GM11168 (cell line): ENCODE measurements at regions not wholly inside any gene's neighbourhood (a gene's known extent, or its start where the extent isn't known, plus 50 kb on each side); places are given as distances from the start of the nearest gene placed in this dataset.

ENCODE experiments used
- in situ Hi-C: fragments of 300-500 bp; cut with MboI; formaldehyde crosslinking; loops from one replicate; pipeline ENCODE4 v1.12.0; 2022; ENCODE audit warnings: low sequenced_read_pairs; ENCODE audit not compliant: unreplicated experiment

GRCh38 chr17:73748508-73748907 lies 104.3 kb upstream of the SDK2 start:
- in situ Hi-C loops = loop anchor here (10.0 kb wide), 1 partner anchor 54 kb away; no protein-coding TSS in a partner anchor

DNA sequence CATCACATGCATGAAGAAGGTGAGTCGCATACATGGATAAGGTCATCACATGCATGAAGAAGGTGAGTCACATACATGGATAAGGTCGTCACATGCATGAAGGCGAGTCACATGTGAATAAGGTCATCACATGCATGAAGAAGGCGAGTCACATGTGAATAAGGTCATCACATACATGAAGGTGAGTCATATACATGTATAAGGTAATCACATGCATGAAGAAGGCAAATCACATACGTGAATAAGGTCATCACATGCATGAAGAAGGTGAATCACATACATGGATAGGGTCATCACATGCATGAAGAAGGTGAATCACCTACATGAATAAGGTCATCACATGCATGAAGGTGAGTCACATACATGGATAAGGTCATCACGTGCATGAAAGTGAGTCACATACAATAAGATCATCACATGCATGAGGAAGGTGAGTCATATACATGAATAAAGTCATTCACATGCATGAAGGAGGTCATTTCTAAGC lies 105.1 kb upstream of the SDK2 start:
- in situ Hi-C loops = loop anchor here (10.0 kb wide), 1 partner anchor 55 kb away; no protein-coding TSS in a partner anchor

GRCh38 chr17:73749928-73750605 lies 105.8 kb upstream of the SDK2 start:
- in situ Hi-C loops = loop anchor here (10.0 kb wide), 1 partner anchor 55 kb away; no protein-coding TSS in a partner anchor

DNA sequence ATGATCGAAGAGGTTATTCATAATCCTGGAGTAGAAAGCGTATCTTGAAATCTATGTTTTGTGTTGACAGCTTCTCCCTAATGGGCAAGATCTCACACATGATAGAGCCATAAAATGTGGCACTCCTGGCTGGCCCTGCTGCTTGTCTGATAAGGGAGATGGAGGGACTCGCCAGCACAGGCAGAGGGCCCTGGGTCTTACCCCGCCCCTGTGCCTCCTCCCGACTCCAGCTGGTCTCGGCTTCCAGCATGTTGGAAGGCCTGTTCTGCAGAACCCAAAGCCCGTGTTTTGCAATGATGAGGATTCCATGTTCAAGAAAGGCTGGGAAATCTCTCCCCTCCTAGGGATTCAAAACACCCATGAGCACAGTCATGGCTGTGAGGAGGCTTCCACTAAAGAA lies 106.7 kb upstream of the SDK2 start:
- in situ Hi-C loops = no loop called here

- in situ Hi-C loops = no loop called here
Measured at GRCh38 chr17:73753751-73754496, 109.7 kb upstream of the SDK2 start.

- in situ Hi-C loops = no loop called here
Measured at GRCh38 chr17:73754886-73755400, 110.7 kb upstream of the SDK2 start.

- in situ Hi-C loops = no loop called here
Measured at GRCh38 chr17:73757420-73757819, 113.2 kb upstream of the SDK2 start.

GRCh38 chr17:73758245-73758644 lies 114.0 kb upstream of the SDK2 start:
- in situ Hi-C loops = no loop called here

GRCh38 chr17:73759324-73759723 lies 115.1 kb upstream of the SDK2 start:
- in situ Hi-C loops = no loop called here

GRCh38 chr17:73759734-73760438 lies 115.6 kb upstream of the SDK2 start:
- in situ Hi-C loops = no loop called here

DNA sequence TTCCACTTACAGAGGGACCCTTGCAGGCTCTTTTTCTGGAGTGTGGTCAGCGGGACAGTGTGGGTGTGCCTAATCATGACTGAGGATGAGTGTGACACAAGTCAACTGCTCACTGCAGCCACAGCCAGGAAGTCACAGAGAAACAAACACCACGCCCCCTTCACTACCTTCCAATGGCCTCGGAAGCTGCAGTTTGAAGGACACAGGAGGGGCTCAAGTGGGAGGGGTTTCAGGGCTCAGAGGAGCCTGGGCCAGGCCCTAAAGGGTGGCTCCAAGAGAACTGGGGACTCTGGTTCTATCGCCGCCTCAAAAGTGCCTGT lies 116.2 kb upstream of the SDK2 start:
- in situ Hi-C loops = no loop called here

- in situ Hi-C loops = no loop called here
Measured at GRCh38 chr17:73765824-73766563, 121.7 kb upstream of the SDK2 start.

- in situ Hi-C loops = no loop called here
Measured at GRCh38 chr17:73767696-73768095, 123.5 kb upstream of the SDK2 start.

DNA sequence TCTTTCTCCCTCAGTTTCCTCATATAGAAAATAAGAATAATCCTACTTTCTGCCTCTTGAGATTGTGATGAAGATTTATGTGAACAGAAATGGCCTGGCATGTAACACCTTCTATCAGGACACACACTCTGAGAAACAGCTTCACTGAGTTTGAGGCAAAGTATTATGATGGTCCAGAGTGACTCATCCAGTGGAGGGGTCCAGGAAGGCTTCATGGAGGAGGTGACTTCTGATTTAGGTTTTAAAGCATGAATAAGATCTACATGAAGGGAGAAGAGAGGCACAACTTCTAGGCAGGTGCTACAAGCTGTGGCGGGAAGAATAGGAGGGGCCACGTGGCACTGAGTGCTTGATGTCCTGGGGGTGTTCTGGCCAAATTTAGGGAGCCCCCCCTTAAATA lies 124.4 kb upstream of the SDK2 start:
- in situ Hi-C loops = no loop called here

- in situ Hi-C loops = no loop called here
Measured at GRCh38 chr17:73769479-73769878, 125.2 kb upstream of the SDK2 start.

GRCh38 chr17:73770115-73770848 lies 126.0 kb upstream of the SDK2 start:
- in situ Hi-C loops = no loop called here

DNA sequence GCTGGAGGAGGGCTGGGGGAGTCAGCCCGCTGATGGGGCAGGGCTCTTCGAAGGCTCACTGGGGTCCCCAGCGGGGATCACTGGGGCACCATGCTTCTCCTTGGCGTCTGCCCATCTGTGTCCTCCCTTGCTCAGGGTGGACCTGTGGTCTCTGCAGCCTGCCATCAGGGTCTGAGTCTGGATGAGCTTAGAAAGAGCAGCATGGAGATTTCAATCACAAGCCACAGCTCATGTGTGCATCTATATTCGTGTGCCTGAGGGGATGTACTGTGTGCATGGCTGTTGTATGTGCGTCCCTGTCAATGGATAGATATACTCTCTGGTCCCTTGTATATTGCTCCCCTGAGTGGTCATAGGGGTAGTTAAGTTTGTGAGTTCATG lies 126.6 kb upstream of the SDK2 start:
- in situ Hi-C loops = no loop called here

DNA sequence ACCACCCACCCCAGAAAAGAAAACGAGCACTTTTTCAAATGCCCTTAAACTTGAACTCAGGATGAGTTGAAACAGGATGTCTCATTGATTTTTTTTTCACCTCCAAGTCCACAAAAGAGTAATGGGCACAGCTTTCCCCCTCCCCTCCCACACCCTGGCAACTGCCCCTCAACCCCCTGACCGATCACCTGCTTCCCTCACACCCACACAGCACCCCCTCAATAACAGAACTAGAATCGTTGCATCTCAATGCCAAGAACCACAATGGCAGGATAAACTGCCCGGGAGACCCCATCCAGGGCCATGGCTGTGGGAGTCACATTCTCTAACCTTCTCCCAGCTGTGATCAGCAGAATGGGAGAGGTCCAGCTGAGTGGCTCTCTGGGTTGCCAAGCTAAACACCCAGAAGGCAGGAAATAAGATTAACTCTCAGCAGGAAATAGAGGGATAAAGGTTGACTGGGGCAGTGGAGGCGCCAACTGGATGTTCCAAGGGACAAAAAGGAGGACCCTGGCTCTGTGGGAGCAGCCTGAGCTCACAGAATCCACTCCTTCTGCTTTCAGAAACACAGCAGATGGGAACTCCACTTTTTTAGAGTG lies 128.0 kb upstream of the SDK2 start:
- in situ Hi-C loops = no loop called here

- in situ Hi-C loops = no loop called here
Measured at GRCh38 chr17:73773702-73774101, 129.5 kb upstream of the SDK2 start.
